ENCODE measurements at regions not wholly inside any gene's neighbourhood (a gene's known extent, or its start where the extent isn't known, plus 50 kb on each side); places are given as distances from the start of the nearest gene placed in this dataset.

- no peak for TF ChIP-seq CTCF (IDR thresholded peaks at IDR 0.05)
- no peak for TF ChIP-seq POLR2A (IDR thresholded peaks at IDR 0.05)
These were observed 854.2 kb upstream of the ZEB2 start for GRCh38 chr2:145374165-145374564.

Data from Peyer's patch (tissue), 4 donors.